AG04449 (cell line): ENCODE measurements at regions not wholly inside any gene's neighbourhood (a gene's known extent, or its start where the extent isn't known, plus 50 kb on each side); places are given as distances from the start of the nearest gene placed in this dataset.
"Not testable (repeated sequence)": the region's sequence is repeated elsewhere in the genome, so short reads cannot be mapped to it uniquely, and the experiment has no call there.

Experiments used
- CTCF ChIA-PET: fragments of 350-600 bp; formaldehyde crosslinking; extraction: SDS; loops from one replicate; lab custom pipeline; 2021; ENCODE audit warnings: antibody characterized with exemption; lab: Yijun Ruan, JAX
- POLR2A ChIA-PET: fragments of 400-600, 350-600 bp; formaldehyde crosslinking; extraction: SDS; loops from one replicate; lab custom pipeline; 2020; ENCODE audit warnings: antibody characterized with exemption, inconsistent platforms; lab: Yijun Ruan, JAX
- DNase-seq: peaks from one replicate; pipeline ENCODE4 v3.0.0-alpha.2; 2010; ENCODE audit warnings: low read depth, low spot score
- H3K4me3 ChIP-seq: 2 replicates; pipeline ENCODE4 v1.5.1; 2011; ENCODE audit warnings: low read depth, mild to moderate bottlenecking, control low read depth, low read length
- CTCF ChIP-seq: IDR thresholded peaks from one replicate; pipeline ENCODE4 v1.5.1; 2011; ENCODE audit warnings: mild to moderate bottlenecking, moderate library complexity, low read length, control low read depth, inconsistent platforms; ENCODE audit not compliant: insufficient read depth; ENCODE audit errors: missing control alignments

DNA sequence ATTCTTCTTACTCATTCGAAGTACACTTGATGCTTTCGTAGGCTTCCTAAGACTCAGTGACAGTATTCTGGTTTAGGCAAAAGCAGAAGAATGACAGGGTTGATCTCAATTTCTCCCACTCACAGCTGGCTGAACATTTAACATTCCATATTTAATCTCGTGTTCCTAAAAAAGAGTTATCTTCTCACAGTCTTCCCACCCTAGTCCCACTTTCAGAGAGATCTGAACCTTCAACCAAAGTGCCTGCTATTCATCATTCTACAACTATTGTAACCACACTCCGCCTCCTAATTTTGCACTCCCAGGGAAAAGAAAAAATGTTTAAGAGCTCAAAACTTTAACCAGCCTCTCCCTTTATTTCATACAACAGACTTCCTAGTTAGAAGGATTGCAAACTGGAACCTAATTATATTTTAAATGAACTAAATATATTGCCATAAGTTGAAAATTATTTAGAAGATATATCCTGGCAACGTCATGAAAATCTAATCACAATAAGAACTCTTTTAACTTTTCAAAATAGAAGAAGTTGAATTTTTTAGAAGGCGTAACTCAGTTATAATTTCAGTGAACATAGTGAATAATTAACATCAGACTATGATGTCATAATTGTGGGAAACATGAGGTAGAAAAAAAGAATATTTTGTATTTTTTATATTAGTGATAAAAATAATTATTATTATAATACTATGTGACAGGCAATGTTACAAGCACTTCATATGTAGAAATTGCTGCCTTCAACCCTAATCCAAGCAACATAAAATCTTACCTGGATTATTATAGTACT lies 540.9 kb upstream of the ADGRL2 start:
- DNase-seq = no peak
- no peak for TF ChIP-seq CTCF
- no peak overlapping the region for H3K4me3 ChIP-seq
- ChIA-PET CTCF (no interaction called here), POLR2A (no interaction called here)

DNA sequence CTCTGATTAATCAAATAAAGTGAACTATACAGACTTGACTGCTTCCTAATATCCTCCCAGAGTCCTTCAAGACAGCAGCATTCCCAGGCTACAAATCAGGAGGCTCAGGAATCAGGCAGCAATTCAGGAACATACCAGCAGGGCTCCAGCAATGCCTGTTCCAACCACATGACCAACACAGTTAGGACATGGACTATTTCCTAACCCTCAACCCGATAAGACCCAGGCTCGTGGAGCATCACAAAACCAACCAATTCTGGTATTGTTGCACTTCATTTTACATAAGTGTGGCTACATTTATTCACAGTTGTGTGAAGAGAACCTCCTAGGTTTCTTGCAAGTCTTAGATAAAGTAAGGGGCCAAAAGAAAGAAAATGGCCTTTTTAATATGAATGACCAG lies 546.2 kb upstream of the ADGRL2 start:
- no peak for TF ChIP-seq CTCF
- DNase-seq = no peak
- ChIA-PET CTCF (no interaction called here), POLR2A (no interaction called here)
- H3K4me3 ChIP-seq = no peak overlapping the region

- no peak for DNase-seq
- ChIA-PET POLR2A (no interaction called here), CTCF (no interaction called here)
- no peak for TF ChIP-seq CTCF
- no peak overlapping the region for H3K4me3 ChIP-seq
Measured at GRCh38 chr1:81254068-81254467, 546.7 kb upstream of the ADGRL2 start.

GRCh38 chr1:81252471-81253151 lies 548.1 kb upstream of the ADGRL2 start:
- ChIA-PET POLR2A (no interaction called here), CTCF (no interaction called here)
- no peak overlapping the region for H3K4me3 ChIP-seq
- no peak for TF ChIP-seq CTCF
- no peak for DNase-seq

DNA sequence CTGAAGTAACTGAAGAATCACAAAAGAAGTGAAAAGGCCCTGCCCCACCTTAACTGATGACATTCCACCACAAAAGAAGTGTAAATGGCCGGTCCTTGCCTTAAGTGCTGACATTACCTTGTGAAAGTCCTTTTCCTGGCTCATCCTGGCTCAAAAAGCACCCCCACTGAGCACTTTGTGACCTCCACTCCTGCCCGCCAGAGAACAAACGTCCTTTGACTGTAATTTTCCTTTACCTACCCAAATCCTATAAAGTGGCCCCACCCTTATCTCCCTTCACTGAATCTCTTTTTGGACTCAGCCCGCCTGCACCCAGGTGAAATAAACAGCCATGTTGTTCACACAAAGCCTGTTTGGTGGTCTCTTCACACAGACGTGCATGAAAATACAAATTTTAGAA lies 549.9 kb upstream of the ADGRL2 start:
- CTCF ChIA-PET, H3K4me3 ChIP-seq, POLR2A ChIA-PET, DNase-seq: not testable (repeated sequence)

GRCh38 chr1:81245084-81245715 lies 555.5 kb upstream of the ADGRL2 start:
- DNase-seq, H3K4me3 ChIP-seq, CTCF ChIA-PET, POLR2A ChIA-PET: not testable (repeated sequence)

- CTCF ChIA-PET, POLR2A ChIA-PET, DNase-seq, H3K4me3 ChIP-seq: not testable (repeated sequence)
Measured at GRCh38 chr1:81244612-81245011, 556.1 kb upstream of the ADGRL2 start.
